Raji (cell line): ENCODE measurements at regions not wholly inside any gene's neighbourhood (a gene's known extent, or its start where the extent isn't known, plus 50 kb on each side); places are given as distances from the start of the nearest gene placed in this dataset.

Experiments used
- POLR2A ChIP-seq: IDR thresholded peaks from 2 replicates; pipeline ENCODE4 v1.6.1; 2011; ENCODE audit warnings: low read depth, low read length, control low read depth; ENCODE audit not compliant: insufficient read depth

DNA sequence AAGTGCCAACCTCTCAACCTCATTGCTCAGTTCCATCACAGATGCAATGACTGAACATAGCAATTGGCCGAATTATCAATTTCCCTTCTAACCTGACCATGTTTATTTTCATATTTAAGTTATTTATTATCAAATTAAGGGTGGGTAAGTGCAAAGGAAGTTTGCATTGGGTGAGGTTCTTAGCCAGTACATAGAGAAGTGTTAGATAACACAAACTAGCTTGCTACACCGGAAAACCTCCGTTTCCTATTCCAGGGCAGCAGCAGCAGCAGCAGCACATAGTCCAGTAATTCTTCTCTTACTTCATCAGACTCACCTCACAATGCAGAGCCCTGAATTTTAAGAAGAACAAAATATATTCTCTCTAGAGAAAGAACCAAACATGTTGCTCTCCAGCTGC lies 200.5 kb upstream of the OR4E1 start:
- no peak for TF ChIP-seq POLR2A

DNA sequence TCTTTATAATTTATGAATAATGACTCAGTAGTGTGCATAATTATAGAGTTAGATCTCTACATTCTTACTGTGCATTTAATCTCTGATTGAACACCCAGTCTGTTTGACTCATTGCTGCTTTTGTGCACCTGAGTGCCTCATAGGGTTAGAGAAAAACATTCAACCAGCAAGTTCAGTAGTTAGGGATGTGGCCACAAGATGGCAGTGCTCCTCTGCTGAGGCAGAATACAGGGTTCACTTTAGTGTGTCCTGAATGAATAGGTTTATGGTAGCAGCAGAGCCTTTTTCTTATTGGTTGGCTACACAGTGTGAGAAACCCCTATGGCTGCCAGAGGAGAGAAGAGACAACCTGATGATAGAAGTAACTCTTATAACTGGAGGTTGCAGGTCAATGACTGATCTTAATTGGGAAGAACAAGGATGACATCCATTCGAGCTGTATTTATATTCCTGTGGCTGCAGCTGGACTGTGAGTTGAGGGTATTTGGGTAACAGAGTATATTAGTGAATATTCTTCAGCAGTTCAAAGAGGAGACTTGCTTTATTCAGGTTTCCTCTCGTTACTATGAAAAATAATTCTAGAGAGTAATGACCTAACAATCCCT lies 194.9 kb upstream of the OR4E1 start:
- TF ChIP-seq POLR2A = no peak

DNA sequence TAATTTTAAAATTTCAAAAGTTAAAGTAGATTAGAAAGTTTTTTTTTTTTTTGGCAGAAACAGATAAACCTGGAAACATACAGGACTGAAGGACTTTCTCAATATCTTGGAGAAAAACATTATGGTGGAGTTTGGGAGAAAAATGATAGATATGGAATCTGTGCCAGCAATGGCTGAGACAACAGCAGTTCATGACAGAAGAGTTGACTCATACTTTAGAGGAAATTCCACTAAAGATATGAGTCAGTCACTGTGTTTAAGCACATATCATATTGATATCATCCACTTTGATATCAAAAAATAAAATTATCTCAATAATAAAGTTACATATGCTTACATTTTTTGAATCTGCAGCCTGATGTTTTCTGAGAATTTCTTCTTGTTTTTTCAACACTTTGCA lies 193.9 kb upstream of the OR4E1 start:
- no peak for TF ChIP-seq POLR2A

DNA sequence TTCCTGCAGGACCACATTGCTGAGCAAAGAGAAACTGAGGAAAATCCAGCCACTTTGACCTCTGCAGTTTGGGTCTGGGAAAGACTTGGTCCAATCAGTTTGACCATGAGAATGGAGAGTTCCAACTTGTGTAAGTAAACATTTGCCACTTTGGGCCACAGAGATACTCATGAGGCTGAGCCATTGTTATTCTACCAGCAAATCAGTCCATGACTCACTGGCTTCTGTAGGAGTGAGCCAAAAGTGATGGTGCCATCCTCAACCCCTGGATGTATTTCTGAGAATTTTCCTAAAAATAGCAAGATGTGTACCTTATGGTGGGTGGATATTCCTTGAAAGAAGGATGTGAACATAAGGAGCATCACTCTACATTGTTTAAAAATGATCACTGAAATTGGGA lies 192.9 kb upstream of the OR4E1 start:
- TF ChIP-seq POLR2A = no peak

DNA sequence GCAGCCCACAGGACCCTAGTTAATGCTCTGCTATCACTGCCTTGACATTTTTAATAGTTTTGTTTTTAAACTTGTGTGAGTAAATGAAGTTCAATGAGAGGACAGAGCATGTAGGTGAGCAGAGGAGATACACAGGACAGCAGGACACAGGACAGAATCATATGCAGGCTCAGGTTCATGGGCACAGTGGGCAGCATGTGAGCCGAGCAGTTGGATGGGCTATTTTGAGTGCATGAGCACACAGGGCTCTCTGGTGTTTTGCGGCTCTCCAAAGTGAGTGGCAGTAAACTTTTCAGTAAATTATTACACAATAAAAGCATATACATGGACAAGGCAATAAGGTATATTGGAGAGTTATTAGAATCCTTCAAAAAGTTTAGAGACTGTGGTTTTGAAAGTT lies 189.7 kb upstream of the OR4E1 start:
- TF ChIP-seq POLR2A = no peak

DNA sequence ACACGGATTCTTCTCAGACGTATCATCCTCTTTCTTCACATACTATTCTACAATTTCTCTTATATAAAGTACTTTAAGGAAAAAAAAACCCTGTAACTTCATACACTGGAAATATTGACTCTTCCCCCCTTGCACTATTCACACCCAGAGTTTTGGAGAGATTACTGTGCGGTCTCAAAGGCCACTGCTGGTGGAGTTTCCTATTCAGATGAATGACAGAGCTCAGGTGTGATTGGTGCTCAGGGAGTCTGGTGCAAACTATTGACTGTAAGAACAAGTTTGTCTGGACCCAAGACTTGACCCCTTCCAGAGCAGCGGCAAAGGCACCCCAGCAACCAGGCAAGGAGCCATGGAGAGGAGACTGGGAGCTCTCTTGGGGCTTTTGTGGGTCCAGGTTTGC lies 187.5 kb upstream of the OR4E1 start:
- no peak for TF ChIP-seq POLR2A

DNA sequence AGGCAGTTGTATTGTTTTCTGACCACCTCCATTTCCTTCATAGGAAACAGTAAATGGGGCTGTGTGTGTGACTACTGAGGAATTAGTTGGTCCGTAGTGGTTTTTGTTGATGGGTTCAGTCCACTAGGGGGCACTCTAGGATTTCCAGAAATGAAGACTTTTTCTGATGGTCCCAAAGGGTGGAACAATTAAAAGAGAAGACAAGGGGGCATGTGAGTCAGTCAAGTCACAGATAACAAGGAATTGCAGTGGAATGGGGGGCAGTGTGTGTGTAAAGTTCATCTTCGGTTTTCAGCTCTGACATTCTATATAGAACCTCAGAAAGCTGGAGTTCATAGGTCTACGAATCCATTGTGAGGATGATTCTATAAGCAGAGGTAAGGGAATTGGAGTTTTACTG lies 186.6 kb upstream of the OR4E1 start:
- no peak for TF ChIP-seq POLR2A

DNA sequence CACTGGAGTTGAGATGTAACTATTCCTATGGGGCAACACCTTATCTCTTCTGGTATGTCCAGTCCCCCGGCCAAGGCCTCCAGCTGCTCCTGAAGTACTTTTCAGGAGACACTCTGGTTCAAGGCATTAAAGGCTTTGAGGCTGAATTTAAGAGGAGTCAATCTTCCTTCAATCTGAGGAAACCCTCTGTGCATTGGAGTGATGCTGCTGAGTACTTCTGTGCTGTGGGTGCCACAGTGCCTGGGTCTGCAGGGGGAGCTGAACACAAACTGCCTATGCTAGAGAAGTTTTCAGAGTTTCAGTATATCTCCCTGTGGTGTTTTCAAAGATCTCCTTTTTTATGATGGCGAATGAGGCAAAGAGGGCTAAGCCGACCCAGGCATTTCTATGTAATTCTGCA lies 179.2 kb upstream of the OR4E1 start:
- TF ChIP-seq POLR2A = no peak

DNA sequence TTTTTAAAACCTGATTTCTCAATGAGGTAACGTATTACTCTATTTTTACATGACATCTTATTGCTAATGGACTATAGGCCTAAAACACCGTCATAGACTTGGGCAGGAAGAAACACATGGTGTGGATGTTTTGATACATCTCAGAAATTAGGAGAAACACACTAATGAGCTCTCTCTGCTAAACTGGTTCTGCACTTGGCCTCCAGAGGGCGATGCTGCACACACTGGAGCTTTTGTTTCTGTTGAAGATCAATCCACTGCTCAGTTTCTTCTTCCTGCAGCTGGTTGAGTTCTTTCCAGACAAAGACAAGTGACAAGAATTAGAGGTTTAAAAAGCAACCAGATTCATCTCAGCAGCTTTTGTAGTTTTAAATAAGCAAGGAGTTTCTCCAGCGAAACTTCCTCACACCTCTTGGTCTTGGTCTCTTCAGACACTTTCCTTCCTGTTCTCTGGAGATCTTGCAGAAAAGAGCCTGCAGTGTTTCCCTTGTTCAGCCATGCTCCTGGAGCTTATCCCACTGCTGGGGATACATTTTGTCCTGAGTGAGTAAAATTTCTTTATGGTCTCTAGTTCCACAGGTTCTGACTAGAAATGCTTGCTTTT lies 178.5 kb upstream of the OR4E1 start:
- TF ChIP-seq POLR2A = no peak

DNA sequence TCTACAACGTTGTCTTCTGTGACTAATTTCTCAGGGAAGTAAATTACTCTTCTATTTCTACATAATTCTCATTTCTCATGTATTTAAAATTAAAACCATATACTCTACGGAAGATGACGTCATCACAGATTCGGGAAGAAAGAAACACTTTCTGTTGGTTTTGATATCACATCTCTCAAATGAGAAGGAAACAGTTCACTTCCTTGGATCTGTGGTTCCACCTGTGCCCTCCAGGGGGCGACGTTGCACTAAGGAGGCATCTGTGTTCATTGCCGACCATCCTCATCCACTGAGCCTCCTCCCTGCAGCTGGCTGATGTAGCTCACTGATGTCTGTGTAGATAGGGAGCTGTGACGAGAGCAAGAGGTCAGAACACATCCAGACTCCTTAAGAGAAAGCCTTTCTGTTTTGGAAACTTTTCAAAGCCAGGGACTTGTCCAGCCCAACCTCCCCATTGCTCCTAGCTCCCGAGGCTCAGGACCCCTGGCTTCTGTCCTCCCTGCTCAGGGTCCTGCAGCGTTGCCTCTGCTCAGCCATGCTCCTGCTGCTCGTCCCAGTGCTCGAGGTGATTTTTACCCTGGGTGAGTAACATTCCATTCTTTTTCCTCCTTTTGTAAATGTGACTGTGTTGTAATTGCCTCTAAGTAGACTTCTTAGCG lies 172.7 kb upstream of the OR4E1 start:
- TF ChIP-seq POLR2A = no peak

DNA sequence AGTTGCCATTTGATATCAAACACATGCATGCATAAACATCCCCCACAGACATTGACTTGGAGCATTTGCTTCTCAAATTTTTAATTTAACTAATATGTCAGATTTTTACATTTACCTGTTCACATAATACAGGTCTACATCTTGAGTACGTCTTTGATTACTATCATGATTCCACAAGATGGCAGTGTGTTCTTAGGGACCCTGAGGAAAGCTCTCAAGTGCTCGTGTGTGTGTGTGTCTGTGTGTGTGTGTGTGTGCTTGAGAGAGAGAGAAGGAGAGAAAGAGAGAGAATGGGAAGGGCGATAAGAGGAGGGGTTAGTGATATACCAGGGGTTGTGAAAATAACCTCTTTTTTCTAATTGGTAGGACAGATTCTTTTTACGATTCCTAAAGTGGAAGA lies 167.1 kb upstream of the OR4E1 start:
- TF ChIP-seq POLR2A = no peak

DNA sequence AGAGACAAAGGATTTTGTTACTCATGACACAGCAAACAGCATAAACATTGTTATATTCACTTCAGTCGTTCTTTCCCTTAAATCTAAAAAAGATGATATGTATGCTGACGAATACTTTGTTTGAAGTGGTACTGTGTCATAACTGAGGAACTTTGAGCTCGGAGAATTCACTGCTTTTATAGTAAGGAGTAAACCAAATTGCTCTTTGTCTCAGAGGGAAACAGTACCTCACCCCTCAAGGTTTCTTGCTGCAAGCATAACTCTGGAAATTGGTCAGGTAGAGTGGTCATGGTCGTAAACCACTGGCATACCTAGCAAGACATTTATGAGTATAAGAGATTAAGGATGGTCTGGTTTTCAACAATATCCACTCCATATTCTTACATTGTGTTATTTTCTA lies 160.2 kb upstream of the OR4E1 start:
- no peak for TF ChIP-seq POLR2A

DNA sequence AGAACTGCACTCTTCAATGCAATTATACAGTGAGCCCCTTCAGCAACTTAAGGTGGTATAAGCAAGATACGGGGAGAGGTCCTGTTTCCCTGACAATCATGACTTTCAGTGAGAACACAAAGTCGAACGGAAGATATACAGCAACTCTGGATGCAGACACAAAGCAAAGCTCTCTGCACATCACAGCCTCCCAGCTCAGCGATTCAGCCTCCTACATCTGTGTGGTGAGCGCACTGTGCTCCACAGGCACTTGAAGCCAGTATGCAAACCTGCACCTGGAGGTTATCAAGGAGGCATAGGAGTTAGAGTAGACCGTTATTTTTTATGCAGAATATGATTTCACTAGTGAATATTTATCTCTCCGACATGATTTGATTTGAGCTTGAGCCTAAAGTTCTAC lies 152.2 kb upstream of the OR4E1 start:
- no peak for TF ChIP-seq POLR2A

DNA sequence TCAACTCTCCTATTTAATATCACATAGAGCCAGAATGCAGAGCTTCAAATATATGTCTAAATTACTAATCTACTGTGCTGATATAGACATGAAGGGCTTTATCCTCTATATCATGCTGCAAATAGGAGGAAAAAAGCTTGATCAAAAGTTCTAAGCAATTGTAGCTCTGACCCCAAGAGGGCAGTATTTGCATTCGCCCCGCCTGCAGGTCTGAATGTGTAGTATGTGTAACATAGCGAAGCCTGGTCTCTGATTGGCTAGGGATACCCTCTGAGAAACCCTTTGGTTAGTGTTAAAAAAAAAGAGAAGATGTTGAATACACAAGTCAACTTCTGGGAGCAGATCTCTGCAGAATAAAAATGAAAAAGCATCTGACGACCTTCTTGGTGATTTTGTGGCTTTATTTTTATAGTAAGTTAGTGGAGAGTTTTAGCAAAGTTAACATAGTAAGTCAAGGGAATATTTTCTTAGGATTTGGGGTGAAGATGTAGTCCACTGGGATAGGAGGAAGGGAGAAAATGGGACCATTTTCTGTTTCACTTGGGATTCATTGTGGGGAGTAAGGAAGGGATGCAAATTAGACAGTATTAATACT lies 151.6 kb upstream of the OR4E1 start:
- no peak for TF ChIP-seq POLR2A

DNA sequence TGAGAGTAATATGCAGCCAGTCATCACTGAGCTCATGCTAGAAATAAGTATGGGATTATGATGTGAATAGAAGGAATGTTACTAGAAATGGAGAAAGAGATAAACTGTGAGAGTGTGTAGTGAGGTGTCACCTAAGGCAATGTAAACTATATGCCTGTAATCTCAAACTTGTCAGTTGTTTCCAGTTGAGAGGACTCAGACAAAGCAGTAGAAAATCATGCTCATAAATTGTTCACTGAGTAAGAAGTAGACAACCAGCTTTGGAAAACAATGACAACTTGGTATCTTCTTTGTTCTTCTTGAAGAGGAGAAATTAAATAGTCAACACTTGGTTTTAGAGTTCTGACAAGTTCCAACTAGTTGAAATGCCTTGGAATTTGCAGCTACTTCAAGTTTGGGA lies 148.5 kb upstream of the OR4E1 start:
- no peak for TF ChIP-seq POLR2A

DNA sequence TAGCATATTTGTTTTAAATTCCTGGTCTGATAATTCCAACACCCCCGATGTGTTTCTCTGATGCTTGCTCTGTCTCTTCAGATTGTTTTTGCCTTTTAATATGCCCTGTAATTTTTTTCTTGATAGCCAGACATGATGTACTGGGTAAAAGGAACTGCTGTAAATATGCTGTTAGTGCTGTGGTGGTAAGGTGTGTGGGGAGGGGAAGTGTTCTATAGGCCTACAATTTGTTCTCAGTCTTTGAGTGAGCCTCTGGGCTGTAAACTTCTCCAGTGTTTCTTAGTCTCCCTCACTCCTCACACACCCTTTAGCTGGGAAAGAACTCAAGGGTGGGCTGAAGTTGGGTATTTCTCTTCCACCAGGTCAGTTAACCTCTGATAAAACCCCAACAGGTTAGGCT lies 147.0 kb upstream of the OR4E1 start:
- no peak for TF ChIP-seq POLR2A

DNA sequence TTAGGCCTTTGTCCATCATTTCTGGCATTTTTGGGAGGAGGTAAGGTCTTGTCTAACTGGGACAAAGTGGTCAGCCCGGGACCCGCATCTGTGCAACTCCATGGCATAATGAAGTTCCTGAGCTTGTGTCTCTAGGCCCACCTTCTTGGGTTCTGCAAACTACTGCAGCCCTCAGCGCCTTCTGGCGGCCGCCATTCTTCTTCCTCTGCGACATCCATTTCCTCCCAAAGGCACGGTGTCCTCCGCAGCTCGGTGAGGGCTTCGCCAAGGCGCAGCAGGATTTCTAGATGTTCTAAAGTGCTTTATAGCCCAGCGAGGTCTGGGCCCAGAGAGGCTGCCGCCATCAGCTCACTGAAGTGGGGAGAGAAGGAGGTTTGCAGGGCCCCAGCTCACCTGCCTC lies 134.4 kb upstream of the OR4E1 start:
- no peak for TF ChIP-seq POLR2A

DNA sequence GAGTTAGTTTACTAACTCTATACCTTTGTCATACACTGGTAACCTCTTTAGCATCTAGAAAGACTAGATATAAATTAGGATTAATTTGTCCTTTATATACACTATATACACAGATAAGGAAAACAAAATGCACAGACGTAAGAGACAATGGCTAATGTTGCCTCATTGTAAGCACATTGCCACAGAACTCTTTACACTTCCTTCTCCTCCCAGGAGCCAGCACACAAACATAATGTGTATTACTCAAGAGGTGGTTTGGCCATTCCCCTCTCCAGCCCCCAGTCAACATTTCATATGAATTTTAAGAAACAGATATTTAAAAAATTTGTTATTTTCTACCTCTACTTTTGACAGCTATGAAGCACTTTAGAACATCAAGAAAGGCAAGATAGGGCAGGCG lies 131.4 kb upstream of the OR4E1 start:
- no peak for TF ChIP-seq POLR2A
